Germinal center (tissue), 1 donor: ENCODE measurements at regions not wholly inside any gene's neighbourhood (a gene's known extent, or its start where the extent isn't known, plus 50 kb on each side); places are given as distances from the start of the nearest gene placed in this dataset.
"Not testable (repeated sequence)": the region's sequence is repeated elsewhere in the genome, so short reads cannot be mapped to it uniquely, and the experiment has no call there.

Experiments used
- DNase-seq: peaks from one replicate; pipeline ENCODE4 v3.0.0; 2012; ENCODE audit warnings: mixed read lengths, low spot score

GRCh38 chr14:54010981-54011380 is 54.4 kb upstream of the BMP4 start:
- no peak for DNase-seq

GRCh38 chr14:54023027-54023426 is 66.4 kb upstream of the BMP4 start:
- DNase-seq: no peak

- peak; percentile 3 for DNase-seq
Measured at GRCh38 chr14:54025661-54026060, 69.0 kb upstream of the BMP4 start.

- DNase-seq: no peak
Measured at GRCh38 chr14:54026671-54027070, 70.0 kb upstream of the BMP4 start.

GRCh38 chr14:54030996-54031395 is 74.4 kb upstream of the BMP4 start:
- DNase-seq: not testable (repeated sequence)

GRCh38 chr14:54033285-54033684 is 76.7 kb upstream of the BMP4 start:
- DNase-seq: not testable (repeated sequence)

GRCh38 chr14:54038724-54039123 is 82.1 kb upstream of the BMP4 start:
- no peak for DNase-seq

- DNase-seq: no peak
Measured at GRCh38 chr14:54039311-54039710, 82.7 kb upstream of the BMP4 start.

- DNase-seq: no peak
Measured at GRCh38 chr14:54040846-54041245, 84.2 kb upstream of the BMP4 start.

GRCh38 chr14:54046250-54046649 is 89.6 kb upstream of the BMP4 start:
- DNase-seq: no peak

GRCh38 chr14:54047645-54048308 is 91.2 kb upstream of the BMP4 start:
- DNase-seq: no peak

- DNase-seq: no peak
Measured at GRCh38 chr14:54048311-54048710, 91.7 kb upstream of the BMP4 start.

- no peak for DNase-seq
Measured at GRCh38 chr14:54048736-54049135, 92.1 kb upstream of the BMP4 start.

GRCh38 chr14:54050759-54051158 is 94.1 kb upstream of the BMP4 start:
- DNase-seq: no peak

GRCh38 chr14:54052696-54053385 is 96.2 kb upstream of the BMP4 start:
- no peak for DNase-seq

- DNase-seq: no peak
Measured at GRCh38 chr14:54053386-54053745, 96.7 kb upstream of the BMP4 start.

- no peak for DNase-seq
Measured at GRCh38 chr14:54058505-54058904, 101.9 kb upstream of the BMP4 start.

- no peak for DNase-seq
Measured at GRCh38 chr14:54083549-54084239, 127.1 kb upstream of the BMP4 start.

GRCh38 chr14:54085232-54085761 is 128.7 kb upstream of the BMP4 start:
- DNase-seq: no peak

GRCh38 chr14:54085841-54086240 is 129.2 kb upstream of the BMP4 start:
- no peak for DNase-seq

GRCh38 chr14:54086767-54087166 is 130.1 kb upstream of the BMP4 start:
- DNase-seq: no peak

- no peak for DNase-seq
Measured at GRCh38 chr14:54087376-54087775, 130.8 kb upstream of the BMP4 start.

- DNase-seq: no peak
Measured at GRCh38 chr14:54088271-54088670, 131.6 kb upstream of the BMP4 start.
